B cell (primary cell): ENCODE measurements at regions not wholly inside any gene's neighbourhood (a gene's known extent, or its start where the extent isn't known, plus 50 kb on each side); places are given as distances from the start of the nearest gene placed in this dataset.

Experiments
- EZH2 ChIP-seq: IDR thresholded peaks from 2 replicates; pipeline ENCODE4 v1.6.1; 2012; ENCODE audit warnings: borderline replicate concordance, low read depth, mild to moderate bottlenecking, moderate library complexity, low read length; ENCODE audit not compliant: insufficient read depth, poor library complexity, severe bottlenecking
- TF ChIP-seq, protein P1 (sequence below): fragments of 200-600 bp; IDR thresholded peaks from one replicate; pipeline ENCODE4 v1.8.0; 2022; ENCODE audit warnings: antibody characterized with exemption, mild to moderate bottlenecking

DNA sequence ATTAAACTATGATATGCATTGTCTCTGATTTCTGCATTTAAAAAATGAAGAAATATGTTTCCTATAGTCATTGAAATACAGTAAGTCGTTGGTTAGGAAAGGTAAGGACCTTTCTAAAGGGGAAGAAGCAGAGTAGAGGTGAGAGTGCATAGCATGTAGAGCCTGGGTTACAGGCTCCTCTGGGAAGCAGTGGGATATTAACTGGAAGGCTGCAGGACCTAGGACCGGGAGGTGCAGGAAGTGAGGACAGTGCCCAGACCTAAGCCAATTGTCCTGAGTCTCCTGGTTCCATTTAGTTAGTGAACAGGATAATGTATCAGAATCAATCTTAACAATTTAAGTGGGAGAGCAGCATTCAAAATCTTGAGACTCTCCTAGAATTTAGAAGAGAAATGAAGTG lies 237.1 kb upstream of the NUDT6 start:
- TF ChIP-seq, protein P1, sequence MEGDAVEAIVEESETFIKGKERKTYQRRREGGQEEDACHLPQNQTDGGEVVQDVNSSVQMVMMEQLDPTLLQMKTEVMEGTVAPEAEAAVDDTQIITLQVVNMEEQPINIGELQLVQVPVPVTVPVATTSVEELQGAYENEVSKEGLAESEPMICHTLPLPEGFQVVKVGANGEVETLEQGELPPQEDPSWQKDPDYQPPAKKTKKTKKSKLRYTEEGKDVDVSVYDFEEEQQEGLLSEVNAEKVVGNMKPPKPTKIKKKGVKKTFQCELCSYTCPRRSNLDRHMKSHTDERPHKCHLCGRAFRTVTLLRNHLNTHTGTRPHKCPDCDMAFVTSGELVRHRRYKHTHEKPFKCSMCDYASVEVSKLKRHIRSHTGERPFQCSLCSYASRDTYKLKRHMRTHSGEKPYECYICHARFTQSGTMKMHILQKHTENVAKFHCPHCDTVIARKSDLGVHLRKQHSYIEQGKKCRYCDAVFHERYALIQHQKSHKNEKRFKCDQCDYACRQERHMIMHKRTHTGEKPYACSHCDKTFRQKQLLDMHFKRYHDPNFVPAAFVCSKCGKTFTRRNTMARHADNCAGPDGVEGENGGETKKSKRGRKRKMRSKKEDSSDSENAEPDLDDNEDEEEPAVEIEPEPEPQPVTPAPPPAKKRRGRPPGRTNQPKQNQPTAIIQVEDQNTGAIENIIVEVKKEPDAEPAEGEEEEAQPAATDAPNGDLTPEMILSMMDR = no peak
- no peak for TF ChIP-seq EZH2
